GM12874 (cell line): ENCODE measurements at regions not wholly inside any gene's neighbourhood (a gene's known extent, or its start where the extent isn't known, plus 50 kb on each side); places are given as distances from the start of the nearest gene placed in this dataset.

Experiments used
- CTCF ChIP-seq: IDR thresholded peaks from 2 replicates; pipeline ENCODE4 v1.5.1; 2011; ENCODE audit warnings: low read depth, mild to moderate bottlenecking, control low read depth, low read length, moderate library complexity; ENCODE audit not compliant: insufficient read depth

- TF ChIP-seq CTCF: no peak
These were observed 233.9 kb downstream of the MRPL39 start for GRCh38 chr21:25373126-25374082.

GRCh38 chr21:25371841-25372425, 235.3 kb downstream of the MRPL39 start:
- TF ChIP-seq CTCF: no peak

- TF ChIP-seq CTCF: no peak
These were observed 237.0 kb downstream of the MRPL39 start for GRCh38 chr21:25370311-25370744.

GRCh38 chr21:25369524-25370300, 237.6 kb downstream of the MRPL39 start:
- no peak for TF ChIP-seq CTCF

- no peak for TF ChIP-seq CTCF
These were observed 238.8 kb downstream of the MRPL39 start for GRCh38 chr21:25368531-25368930.

- no peak for TF ChIP-seq CTCF
These were observed 241.2 kb downstream of the MRPL39 start for GRCh38 chr21:25366116-25366515.
